ENCODE measurements at regions not wholly inside any gene's neighbourhood (a gene's known extent, or its start where the extent isn't known, plus 50 kb on each side); places are given as distances from the start of the nearest gene placed in this dataset.

DNA sequence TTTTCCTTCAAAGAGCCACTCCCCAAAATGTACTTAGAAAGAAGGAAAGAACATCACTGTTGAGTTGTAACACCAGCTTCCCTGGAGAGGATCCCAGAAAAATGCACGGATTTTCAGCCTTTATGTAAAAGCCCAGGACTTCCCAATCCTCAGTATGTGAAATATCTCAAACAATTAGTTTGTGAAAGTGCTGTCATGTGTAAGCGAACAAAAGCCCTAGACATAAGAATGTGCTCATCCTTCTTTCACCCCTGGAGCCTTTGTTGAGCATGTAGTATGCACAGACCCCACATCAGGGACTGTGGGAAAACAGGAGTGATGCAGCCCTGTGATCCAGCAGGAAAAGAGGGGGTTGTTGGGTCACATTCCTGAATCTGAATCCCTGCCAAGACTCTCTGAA is 441.4 kb upstream of the ZNF507 start:
- Histone ChIP-seq H3K4ac (ENCODE audit: low read depth, low read length) (no peak overlapping the region), H3K14ac (replicated peaks; ENCODE audit: low read depth, low read length) (no peak overlapping the region), H3K4me2 (ENCODE audit: low read depth, low read length) (no peak overlapping the region), H2BK15ac (ENCODE audit: low read depth, low read length) (no peak overlapping the region), H3K27ac (ENCODE audit: insufficient read depth, low read length) (no peak overlapping the region), H4K91ac (ENCODE audit: insufficient read depth, low read depth, low read length) (no peak overlapping the region), H3K4me3 (ENCODE audit: insufficient read depth, low read depth, low read length) (no peak overlapping the region), H3K9me3 (ENCODE audit: control insufficient read depth, insufficient read depth, low read length) (peaks cover 10% of the 10 kb centered on the region), H3K56ac (ENCODE audit: extremely low read depth, insufficient read depth, low read length) (no peak overlapping the region), H2BK5ac (ENCODE audit: low read depth, low read length, poor library complexity, severe bottlenecking) (no peak overlapping the region), H2BK120ac (ENCODE audit: low read depth, low read length) (no peak overlapping the region), H3K4me1 (ENCODE audit: control insufficient read depth, insufficient read depth, low read length) (no peaks in the 10 kb centered on the region), H3K9ac (ENCODE audit: low read depth, low read length) (no peak overlapping the region), H3K23ac (ENCODE audit: low read depth, low read length) (no peak overlapping the region), H3K9me1 (ENCODE audit: insufficient read depth, low read length) (no peaks in the 10 kb centered on the region), H2AK9ac (replicated peaks; ENCODE audit: low read depth, low read length, poor library complexity) (no peak overlapping the region), H3K79me1 (ENCODE audit: low read depth in 1 of 2, low read length in 2 of 2) (no peaks in the 10 kb centered on the region), H2AK5ac (ENCODE audit: low read depth, low read length) (no peak overlapping the region), H3K36me3 (ENCODE audit: control insufficient read depth, insufficient read depth, low read length) (no peaks in the 10 kb centered on the region), H3K27me3 (ENCODE audit: control insufficient read depth, insufficient read depth, low read length) (no peaks in the 10 kb centered on the region), H4K20me1 (ENCODE audit: insufficient read depth, low read length) (no peaks in the 10 kb centered on the region), H2BK20ac (ENCODE audit: low read depth, low read length) (no peak overlapping the region), H3K18ac (ENCODE audit: low read depth, low read length) (no peak overlapping the region), H4K5ac (ENCODE audit: low read depth, low read length) (no peak overlapping the region), H2AFZ (replicated peaks; ENCODE audit: low read length, poor library complexity) (no peak overlapping the region), H4K8ac (ENCODE audit: low read depth in 2 of 2, low read length in 2 of 2) (no peak overlapping the region)
- no peak for DNase-seq
- no peak for TF ChIP-seq FOS (IDR thresholded peaks at IDR 0.05; ENCODE audit: low read depth, low read length)
- TF ChIP-seq RAD21 (IDR thresholded peaks at IDR 0.05; ENCODE audit: low read length): no peak
- TF ChIP-seq MAFK (IDR thresholded peaks at IDR 0.05; ENCODE audit: low read depth, low read length): no peak
- in situ Hi-C loops (cut with MboI; ENCODE audit: low sequenced_read_pairs) (no loop called here), intact Hi-C loops (cut with micrococcal nuclease) (no loop called here), dilution Hi-C loops (cut with HindIII; ENCODE audit: low sequenced_read_pairs, unreplicated experiment) (no loop called here)
- POLR2A ChIA-PET (ENCODE audit: unreplicated experiment): no interaction called here
- no CpG with 5 or more reads among the region's 2 CpGs for WGBS, 2 experiments (ENCODE audit: extremely low coverage in 2 of 2, insufficient read length in 1 of 2)
- BruUV-seq (replicated peaks): no TSS peak
- CTCF ChIA-PET: no interaction called here
- no peak for ATAC-seq (ENCODE audit: low read depth)

All from IMR-90 (cell line).